Vagina (tissue), 2 donors: ENCODE measurements at regions not wholly inside any gene's neighbourhood (a gene's known extent, or its start where the extent isn't known, plus 50 kb on each side); places are given as distances from the start of the nearest gene placed in this dataset.
A peak's percentile ranks its signal among the peaks of the same experiment; 100 is the strongest.

Source experiments
- DNase-seq, 2 donors: peaks; one replicate each; pipeline ENCODE4 v3.0.0-alpha.2; 2017; ENCODE audit errors: extremely low spot score in 2 of 2
- H3K27ac ChIP-seq: fragments of 200-600 bp; sonication (generic); one replicate; pipeline ENCODE4 v1.5.1; 2019
- H3K27me3 ChIP-seq: fragments of 200-600 bp; sonication (generic); one replicate; pipeline ENCODE4 v1.5.1; 2019
- H3K36me3 ChIP-seq, 2 donors: fragments of 200-600 bp; sonication (generic); one replicate each; pipeline ENCODE4 v1.5.1; 2017 to 2019
- H3K4me1 ChIP-seq: fragments of 200-600 bp; sonication (generic); one replicate; pipeline ENCODE4 v1.5.1; 2019
- H3K4me3 ChIP-seq, 2 donors: fragments of 200-600 bp; sonication (generic); 1 replicate in 1 of 2; 2 replicates in 1 of 2; pipeline ENCODE4 v1.5.1; 2016 to 2019
- H3K9me3 ChIP-seq: fragments of 200-600 bp; sonication (generic); one replicate; pipeline ENCODE4 v1.5.1; 2019
- POLR2A ChIP-seq, 2 donors: fragments of 450-650 bp; IDR thresholded peaks; one replicate each; pipeline ENCODE4 v1.6.1; 2017; ENCODE audit warnings: antibody characterized with exemption in 2 of 2, mild to moderate bottlenecking in 2 of 2, moderate library complexity in 2 of 2
- POLR2AphosphoS5 ChIP-seq, 2 donors: sonication (generic); formaldehyde crosslinking; IDR thresholded peaks; one replicate each; pipeline ENCODE4 v1.9.0; 2017; ENCODE audit warnings: antibody characterized with exemption in 2 of 2, mild to moderate bottlenecking in 2 of 2, low read depth in 1 of 2; ENCODE audit not compliant: insufficient read depth in 1 of 2
- intact Hi-C: fragments of 100-400 bp; cut with DNase I; formaldehyde crosslinking; loops from one replicate; pipeline ENCODE4 v1.15.1; 2023
- TF ChIP-seq, protein P1 (sequence below), 3 experiments: fragments of 450-650 bp in 2 of 3; fragments of 200-600 bp in 1 of 3; sonication (generic) in 1 of 3; IDR thresholded peaks; one replicate each; pipeline ENCODE4 v1.5.1; 2017 to 2019; ENCODE audit warnings: antibody characterized with exemption in 3 of 3, mild to moderate bottlenecking in 2 of 3, moderate library complexity in 2 of 3

GRCh38 chr7:42593860-42594259 lies 318.0 kb downstream of the C7orf25 start:
- H3K4me1 ChIP-seq, result no peaks in the 10 kb centered on the region
- H3K4me3 ChIP-seq, result no peak overlapping the region
- intact Hi-C loops, result no loop called here
- TF ChIP-seq POLR2A (IDR thresholded peaks at IDR 0.05) (no peak), POLR2AphosphoS5 (IDR thresholded peaks at IDR 0.05; ENCODE audit: insufficient read depth in 1 of 2, low read depth in 1 of 2) (no peak)
- TF ChIP-seq, protein P1, sequence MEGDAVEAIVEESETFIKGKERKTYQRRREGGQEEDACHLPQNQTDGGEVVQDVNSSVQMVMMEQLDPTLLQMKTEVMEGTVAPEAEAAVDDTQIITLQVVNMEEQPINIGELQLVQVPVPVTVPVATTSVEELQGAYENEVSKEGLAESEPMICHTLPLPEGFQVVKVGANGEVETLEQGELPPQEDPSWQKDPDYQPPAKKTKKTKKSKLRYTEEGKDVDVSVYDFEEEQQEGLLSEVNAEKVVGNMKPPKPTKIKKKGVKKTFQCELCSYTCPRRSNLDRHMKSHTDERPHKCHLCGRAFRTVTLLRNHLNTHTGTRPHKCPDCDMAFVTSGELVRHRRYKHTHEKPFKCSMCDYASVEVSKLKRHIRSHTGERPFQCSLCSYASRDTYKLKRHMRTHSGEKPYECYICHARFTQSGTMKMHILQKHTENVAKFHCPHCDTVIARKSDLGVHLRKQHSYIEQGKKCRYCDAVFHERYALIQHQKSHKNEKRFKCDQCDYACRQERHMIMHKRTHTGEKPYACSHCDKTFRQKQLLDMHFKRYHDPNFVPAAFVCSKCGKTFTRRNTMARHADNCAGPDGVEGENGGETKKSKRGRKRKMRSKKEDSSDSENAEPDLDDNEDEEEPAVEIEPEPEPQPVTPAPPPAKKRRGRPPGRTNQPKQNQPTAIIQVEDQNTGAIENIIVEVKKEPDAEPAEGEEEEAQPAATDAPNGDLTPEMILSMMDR (IDR thresholded peaks at IDR 0.05), result no peak
- H3K27me3 ChIP-seq, result no peaks in the 10 kb centered on the region
- no peaks in the 10 kb centered on the region for H3K9me3 ChIP-seq
- H3K27ac ChIP-seq, result no peak overlapping the region
- DNase-seq, result no peak
- H3K36me3 ChIP-seq, result no peaks in the 10 kb centered on the region

DNA sequence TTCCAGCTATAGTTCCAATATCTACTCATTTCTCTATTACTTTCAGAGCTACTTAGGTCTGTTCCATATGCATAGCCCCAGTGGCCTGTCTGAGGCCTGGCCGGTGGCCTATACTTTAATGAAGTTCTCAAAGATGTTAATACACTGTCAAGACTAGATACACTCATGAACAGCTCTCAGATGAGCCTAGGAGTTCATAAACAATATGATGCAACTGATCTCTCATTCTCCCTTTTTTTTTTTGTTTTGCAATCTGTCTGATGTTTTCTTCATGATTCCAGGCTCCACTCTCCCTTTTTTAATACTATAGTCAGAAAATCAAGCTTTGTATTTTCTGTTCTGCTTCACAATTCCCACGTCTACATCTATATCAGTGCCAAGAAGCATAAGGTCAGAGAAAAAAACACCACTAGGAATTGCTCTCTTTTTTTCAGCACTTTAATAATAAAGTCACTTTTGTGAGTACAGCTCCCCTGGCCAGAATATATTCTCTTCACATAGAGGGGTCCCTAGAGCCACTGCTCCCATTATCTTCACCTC lies 321.0 kb downstream of the C7orf25 start:
- Histone ChIP-seq H3K36me3 (no peaks in the 10 kb centered on the region), H3K27me3 (no peaks in the 10 kb centered on the region), H3K9me3 (no peaks in the 10 kb centered on the region), H3K4me1 (no peaks in the 10 kb centered on the region), H3K27ac (peak overlapping the region; percentile 15), H3K4me3 (no peak overlapping the region)
- TF ChIP-seq POLR2AphosphoS5 (IDR thresholded peaks at IDR 0.05; ENCODE audit: insufficient read depth in 1 of 2, low read depth in 1 of 2), result no peak
- no peak for TF ChIP-seq POLR2A (IDR thresholded peaks at IDR 0.05)
- TF ChIP-seq, protein P1 (IDR thresholded peaks at IDR 0.05), result no peak
- DNase-seq, result no peak
- intact Hi-C loops, result no loop called here

GRCh38 chr7:42588876-42589275 lies 323.0 kb downstream of the C7orf25 start:
- no peaks in the 10 kb centered on the region for H3K36me3 ChIP-seq
- H3K27me3 ChIP-seq, result no peaks in the 10 kb centered on the region
- no peaks in the 10 kb centered on the region for H3K9me3 ChIP-seq
- no peaks in the 10 kb centered on the region for H3K4me1 ChIP-seq
- no peak overlapping the region for H3K27ac ChIP-seq
- no peak overlapping the region for H3K4me3 ChIP-seq
- no peak for TF ChIP-seq POLR2AphosphoS5 (IDR thresholded peaks at IDR 0.05; ENCODE audit: insufficient read depth in 1 of 2, low read depth in 1 of 2)
- TF ChIP-seq, protein P1 (IDR thresholded peaks at IDR 0.05), result no peak
- intact Hi-C loops, result no loop called here
- DNase-seq, result no peak

DNA sequence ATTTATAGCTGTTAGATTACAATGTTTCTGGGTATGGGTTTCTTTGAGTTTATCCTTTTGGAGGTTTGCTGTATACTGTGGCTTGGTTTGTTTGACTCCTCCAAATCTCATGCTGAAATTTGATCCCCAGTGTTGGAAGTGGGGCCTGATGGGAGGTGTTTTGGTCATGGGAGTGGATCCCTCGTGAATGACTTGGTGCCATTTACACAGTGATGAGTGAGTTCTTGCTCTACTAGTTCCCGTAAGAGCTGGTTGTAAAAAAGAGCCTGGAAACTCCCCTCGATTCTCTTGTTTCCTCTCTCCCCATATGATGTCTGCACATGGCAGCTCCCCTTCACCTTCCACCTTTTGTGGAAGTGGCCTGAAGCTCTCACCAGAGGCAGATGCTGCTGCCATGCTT lies 324.1 kb downstream of the C7orf25 start:
- TF ChIP-seq, protein P1 (IDR thresholded peaks at IDR 0.05), result no peak
- no peak for TF ChIP-seq POLR2AphosphoS5 (IDR thresholded peaks at IDR 0.05; ENCODE audit: insufficient read depth in 1 of 2, low read depth in 1 of 2)
- no peak for TF ChIP-seq POLR2A (IDR thresholded peaks at IDR 0.05)
- Histone ChIP-seq H3K4me1 (no peaks in the 10 kb centered on the region), H3K36me3 (no peaks in the 10 kb centered on the region), H3K27me3 (no peaks in the 10 kb centered on the region), H3K9me3 (no peaks in the 10 kb centered on the region), H3K27ac (no peak overlapping the region), H3K4me3 (no peak overlapping the region)
- intact Hi-C loops, result no loop called here
- DNase-seq, result no peak

DNA sequence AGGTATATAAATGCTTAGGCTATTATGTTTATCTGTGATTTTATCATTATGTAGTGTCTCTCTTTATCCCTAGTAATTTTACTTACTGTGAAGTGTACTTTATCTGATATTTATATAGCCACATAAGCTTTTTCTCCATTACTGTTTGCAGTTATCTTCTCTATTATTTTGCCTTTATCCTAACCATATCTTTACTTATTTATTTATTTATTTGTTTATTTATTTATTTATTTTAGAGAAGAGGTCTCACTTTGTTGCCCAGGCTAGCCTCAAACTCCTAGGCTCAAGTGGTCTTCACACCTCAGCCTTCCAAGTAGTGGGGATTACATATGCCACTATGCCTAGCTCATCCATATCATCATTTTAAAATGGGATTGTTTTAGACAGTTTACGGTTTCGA lies 331.8 kb downstream of the C7orf25 start:
- intact Hi-C loops, result no loop called here
- H3K4me1 ChIP-seq, result no peaks in the 10 kb centered on the region
- no peaks in the 10 kb centered on the region for H3K36me3 ChIP-seq
- H3K9me3 ChIP-seq, result no peaks in the 10 kb centered on the region
- TF ChIP-seq POLR2AphosphoS5 (IDR thresholded peaks at IDR 0.05; ENCODE audit: insufficient read depth in 1 of 2, low read depth in 1 of 2), result no peak
- no peak for TF ChIP-seq POLR2A (IDR thresholded peaks at IDR 0.05)
- TF ChIP-seq, protein P1 (IDR thresholded peaks at IDR 0.05), result no peak
- no peak overlapping the region for H3K4me3 ChIP-seq
- H3K27me3 ChIP-seq, result no peaks in the 10 kb centered on the region
- no peak overlapping the region for H3K27ac ChIP-seq
- DNase-seq, result no peak
